Testis (tissue), 2 donors: ENCODE measurements at regions not wholly inside any gene's neighbourhood (a gene's known extent, or its start where the extent isn't known, plus 50 kb on each side); places are given as distances from the start of the nearest gene placed in this dataset.

Source experiments
- DNase-seq: peaks from one replicate; pipeline ENCODE4 v3.0.0-alpha.2; 2019
- H3K27ac ChIP-seq, 2 donors: fragments of 200-600 bp; sonication (generic); one replicate each; pipeline ENCODE4 v1.5.1; 2019
- H3K27me3 ChIP-seq: fragments of 200-600 bp; sonication (generic); one replicate; pipeline ENCODE4 v1.5.1; 2019
- H3K36me3 ChIP-seq: fragments of 200-600 bp; sonication (generic); one replicate; pipeline ENCODE4 v1.5.1; 2017; ENCODE audit warnings: low read depth; ENCODE audit errors: missing control alignments
- H3K4me1 ChIP-seq: fragments of 200-600 bp; sonication (generic); one replicate; pipeline ENCODE4 v1.5.1; 2019
- H3K4me3 ChIP-seq, 2 donors: fragments of 200-600 bp; sonication (generic); one replicate each; pipeline ENCODE4 v1.5.1; 2017 to 2019
- H3K9me3 ChIP-seq: fragments of 200-600 bp; sonication (generic); one replicate; pipeline ENCODE4 v1.5.1; 2017
- CTCF ChIP-seq, 3 experiments: fragments of 450-650 bp in 2 of 3; fragments of 200-600 bp in 1 of 3; sonication (generic) in 1 of 3; IDR thresholded peaks; one replicate each; pipeline ENCODE4 v1.5.1; 2016 to 2019; ENCODE audit warnings: antibody characterized with exemption in 3 of 3, mild to moderate bottlenecking in 2 of 3, moderate library complexity in 1 of 3
- POLR2A ChIP-seq: fragments of 450-650 bp; IDR thresholded peaks from one replicate; pipeline ENCODE4 v1.6.1; 2017; ENCODE audit warnings: antibody characterized with exemption, mild to moderate bottlenecking, moderate library complexity
- WGBS, 2 donors: methylation state at CpG; one replicate each; pipeline ENCODE4 v1.1.5; 2018; 5-methylcytosine and 5-hydroxymethylcytosine counted together
- intact Hi-C: fragments of 100-400 bp; cut with DNase I; formaldehyde crosslinking; loops from one replicate; pipeline ENCODE4 v1.15.1; 2023; ENCODE audit warnings: low total_unique reads

DNA sequence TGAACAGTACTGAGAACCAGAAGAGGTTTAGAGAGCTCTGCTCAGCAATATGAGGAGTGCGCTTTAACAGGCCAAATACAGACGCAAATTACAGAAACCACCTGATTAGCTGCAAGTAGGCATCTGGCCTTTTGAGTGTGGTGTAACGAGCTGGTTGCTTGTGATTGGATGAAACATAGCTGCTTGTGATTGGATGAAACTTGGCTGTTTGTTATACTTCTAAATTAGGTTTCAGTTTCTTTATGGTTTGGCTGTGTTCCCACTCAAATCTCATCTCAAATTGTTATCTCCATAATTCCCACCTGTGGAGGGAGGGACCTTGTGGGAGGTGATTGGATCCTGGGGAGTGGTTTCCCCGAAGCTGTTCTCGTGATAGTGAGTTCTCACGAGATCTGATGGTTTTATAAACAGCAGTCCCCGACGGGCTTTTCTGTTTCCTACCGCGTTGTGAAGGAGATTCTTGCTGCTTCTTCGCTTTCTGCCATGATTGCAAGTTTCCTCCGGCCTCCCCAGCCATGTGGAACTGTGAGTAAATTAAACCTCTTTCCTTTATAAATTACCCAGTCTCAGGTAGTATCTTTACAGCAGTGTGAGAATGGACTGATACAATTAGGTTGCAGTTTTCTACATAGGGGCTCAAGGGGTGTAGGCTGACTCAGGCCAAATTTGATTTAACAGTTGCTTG, 655.9 kb upstream of the MAN1A1 start:
- H3K27ac ChIP-seq = no peak overlapping the region
- H3K36me3 ChIP-seq = no peaks in the 10 kb centered on the region
- no peak for TF ChIP-seq CTCF (IDR thresholded peaks at IDR 0.05)
- no peak for TF ChIP-seq POLR2A
- no peaks in the 10 kb centered on the region for H3K4me1 ChIP-seq
- DNase-seq = peak; percentile 18
- H3K4me3 ChIP-seq = peak overlapping the region; percentile 12 to 35
- WGBS, 2 donors = 64 to 72% methylated on average over 12 of the region's 12 CpGs
- H3K27me3 ChIP-seq = no peaks in the 10 kb centered on the region
- no peaks in the 10 kb centered on the region for H3K9me3 ChIP-seq
- intact Hi-C loops = no loop called here

DNA sequence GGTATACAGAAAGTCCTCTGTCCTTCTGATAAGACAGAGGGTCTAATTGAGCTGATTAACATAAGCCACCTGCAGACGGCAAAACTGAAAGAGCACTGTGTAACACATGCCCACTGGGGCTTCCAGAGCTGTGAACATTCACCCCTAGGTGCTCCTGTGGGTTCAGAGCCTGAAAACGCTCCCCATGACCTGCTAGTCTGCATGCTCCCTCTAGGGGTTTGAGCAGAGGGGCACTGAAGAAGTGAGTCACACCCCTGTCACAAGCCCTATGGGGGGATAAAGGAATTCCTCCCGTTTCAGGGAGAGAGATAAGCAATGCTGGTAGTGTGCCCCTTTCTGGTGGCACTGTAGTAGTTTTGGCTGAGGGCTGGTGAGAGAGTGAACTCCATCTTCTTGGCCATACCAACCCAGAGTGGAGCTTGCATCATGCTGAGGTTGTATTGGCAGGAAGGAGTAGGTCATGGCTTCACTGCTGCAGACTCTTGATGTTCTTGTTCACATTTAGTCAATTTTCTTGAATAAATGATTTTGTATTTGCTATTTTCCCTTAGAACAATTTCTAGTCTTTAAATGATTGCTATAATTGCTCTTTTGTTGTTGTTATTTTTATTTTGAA, 637.5 kb upstream of the MAN1A1 start:
- Histone ChIP-seq H3K4me3 (no peak overlapping the region), H3K27ac (no peak overlapping the region), H3K27me3 (no peaks in the 10 kb centered on the region), H3K4me1 (no peaks in the 10 kb centered on the region), H3K9me3 (no peaks in the 10 kb centered on the region), H3K36me3 (no peaks in the 10 kb centered on the region)
- DNase-seq = no peak
- intact Hi-C loops = no loop called here
- WGBS, 2 donors = 78 to 100% methylated on average over 2 to 3 of the region's 3 CpGs
- TF ChIP-seq POLR2A (no peak), CTCF (IDR thresholded peaks at IDR 0.05) (no peak)

DNA sequence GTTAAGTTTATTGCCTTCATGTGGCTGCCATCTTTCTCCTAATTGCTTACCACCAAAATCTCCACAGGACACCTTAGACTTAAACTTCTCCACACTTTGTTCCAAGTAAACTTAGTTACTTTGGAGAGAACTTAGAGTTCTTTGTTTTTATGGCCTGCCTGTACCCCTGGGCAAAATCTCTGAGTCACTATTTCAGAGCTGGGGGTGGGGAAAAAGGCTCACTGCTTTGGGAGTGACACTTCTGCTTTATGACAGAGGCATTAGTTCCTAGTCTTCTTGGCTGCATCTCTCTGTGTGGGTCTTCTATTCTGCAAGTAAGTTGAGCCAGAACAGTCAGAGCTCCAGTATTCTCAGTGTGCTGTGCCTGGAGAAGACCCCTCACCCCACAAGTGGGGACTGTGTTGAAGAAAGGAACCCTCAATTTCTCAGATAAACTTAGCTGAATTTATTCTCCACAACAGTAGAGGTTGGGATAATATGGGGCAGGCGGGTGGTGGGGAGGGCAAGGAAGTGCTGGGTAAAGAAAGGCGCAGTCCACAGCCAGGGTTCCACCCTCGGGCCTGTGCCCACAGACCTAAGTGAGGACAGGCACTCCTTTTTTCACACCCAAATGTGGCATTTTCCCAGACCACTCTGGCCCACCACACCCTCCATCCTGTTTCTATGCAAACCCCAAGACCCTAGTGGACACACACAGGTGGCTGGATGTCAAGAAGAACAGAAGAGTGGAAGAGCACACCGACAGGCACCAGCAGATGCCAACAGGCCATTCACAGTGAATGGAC, 636.6 kb upstream of the MAN1A1 start:
- Histone ChIP-seq H3K4me3 (no peak overlapping the region), H3K27ac (no peak overlapping the region), H3K9me3 (no peaks in the 10 kb centered on the region), H3K36me3 (no peaks in the 10 kb centered on the region), H3K4me1 (no peaks in the 10 kb centered on the region), H3K27me3 (no peaks in the 10 kb centered on the region)
- 92 to 95% methylated on average over 4 of the region's 4 CpGs for WGBS, 2 donors
- intact Hi-C loops = no loop called here
- no peak for DNase-seq
- no peak for TF ChIP-seq POLR2A
- TF ChIP-seq CTCF (IDR thresholded peaks at IDR 0.05) = no peak

DNA sequence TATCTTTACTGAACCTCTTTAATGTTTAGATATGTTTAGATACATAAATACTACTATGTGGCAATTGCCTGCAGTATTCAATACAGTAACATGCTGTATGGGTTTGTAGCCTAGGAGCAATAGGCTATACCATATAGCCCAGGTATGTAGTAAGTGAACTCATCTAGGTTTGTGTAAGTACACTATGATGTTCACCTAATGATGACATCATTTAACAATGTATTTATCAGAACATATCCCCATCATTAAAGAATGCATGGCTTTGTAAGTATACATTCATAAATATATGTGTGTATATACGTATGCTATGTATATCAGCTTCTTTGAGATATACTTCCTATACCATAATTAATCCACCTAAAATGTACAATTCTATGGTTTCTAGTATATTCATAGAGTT, 631.2 kb upstream of the MAN1A1 start:
- intact Hi-C loops = no loop called here
- TF ChIP-seq CTCF (IDR thresholded peaks at IDR 0.05) (no peak), POLR2A (no peak)
- no peaks in the 10 kb centered on the region for H3K9me3 ChIP-seq
- no peaks in the 10 kb centered on the region for H3K36me3 ChIP-seq
- no peak overlapping the region for H3K4me3 ChIP-seq
- WGBS, 2 donors = 88 to 96% methylated on average over 1 of the region's 1 CpG
- H3K27me3 ChIP-seq = no peaks in the 10 kb centered on the region
- no peak for DNase-seq
- no peaks in the 10 kb centered on the region for H3K4me1 ChIP-seq
- no peak overlapping the region for H3K27ac ChIP-seq
